Urinary bladder (tissue), 3 donors: ENCODE measurements at regions not wholly inside any gene's neighbourhood (a gene's known extent, or its start where the extent isn't known, plus 50 kb on each side); places are given as distances from the start of the nearest gene placed in this dataset.

Experiments used
- DNase-seq: peaks from one replicate; pipeline ENCODE4 v3.0.0-alpha.2; 2015; ENCODE audit errors: extremely low spot score
- H3K27ac ChIP-seq: one replicate; pipeline ENCODE4 v1.5.1; 2013; ENCODE audit warnings: low read depth, mild to moderate bottlenecking, moderate library complexity
- H3K36me3 ChIP-seq: one replicate; pipeline ENCODE4 v1.6.1; 2013; ENCODE audit warnings: mild to moderate bottlenecking, moderate library complexity; ENCODE audit not compliant: insufficient read depth
- H3K4me1 ChIP-seq: one replicate; pipeline ENCODE4 v1.6.1; 2013; ENCODE audit warnings: mild to moderate bottlenecking, moderate library complexity; ENCODE audit not compliant: insufficient read depth
- H3K4me3 ChIP-seq: one replicate; pipeline ENCODE4 v1.5.1; 2013; ENCODE audit warnings: low read depth, low read length
- WGBS: extraction: QIAGEN DNeasy Blood & Tissue Kit; methylation state at CpG from one replicate; pipeline ENCODE4 v1.1.7; 2013; 5-methylcytosine and 5-hydroxymethylcytosine counted together
- donor health status: healthy with polysubstance abuse.
- donor health status: healthy.

GRCh38 chr2:216974321-216975302, 114.7 kb upstream of the TNP1 start:
- Histone ChIP-seq H3K4me1 (no peaks in the 10 kb centered on the region), H3K36me3 (no peaks in the 10 kb centered on the region), H3K4me3 (no peak overlapping the region), H3K27ac (no peak overlapping the region)
- WGBS, result 40% methylated on average over 12 of the region's 12 CpGs
- no peak for DNase-seq

GRCh38 chr2:216971593-216971992, 111.7 kb upstream of the TNP1 start:
- 85% methylated on average over 2 of the region's 2 CpGs for WGBS
- H3K36me3 ChIP-seq, result no peaks in the 10 kb centered on the region
- no peak overlapping the region for H3K4me3 ChIP-seq
- DNase-seq, result no peak
- no peak overlapping the region for H3K27ac ChIP-seq
- H3K4me1 ChIP-seq, result no peaks in the 10 kb centered on the region

GRCh38 chr2:216970359-216970915, 110.6 kb upstream of the TNP1 start:
- WGBS, result 87% methylated on average over 2 of the region's 2 CpGs
- Histone ChIP-seq H3K4me1 (no peaks in the 10 kb centered on the region), H3K4me3 (no peak overlapping the region), H3K27ac (no peak overlapping the region), H3K36me3 (no peaks in the 10 kb centered on the region)
- no peak for DNase-seq

- DNase-seq, result no peak
- H3K4me1 ChIP-seq, result no peaks in the 10 kb centered on the region
- no peak overlapping the region for H3K27ac ChIP-seq
- no peak overlapping the region for H3K4me3 ChIP-seq
- whole genome bisulfite sequencing, result 93% methylated on average over 1 of the region's 1 CpG
- no peaks in the 10 kb centered on the region for H3K36me3 ChIP-seq
These were observed 108.0 kb upstream of the TNP1 start for GRCh38 chr2:216967889-216968288.

- no peak for DNase-seq
- Histone ChIP-seq H3K4me3 (no peak overlapping the region), H3K36me3 (no peaks in the 10 kb centered on the region), H3K27ac (no peak overlapping the region), H3K4me1 (no peaks in the 10 kb centered on the region)
- 61% methylated on average over 6 of the region's 6 CpGs for WGBS
These were observed 100.9 kb upstream of the TNP1 start for GRCh38 chr2:216960671-216961268.

- DNase-seq, result no peak
These were observed 99.6 kb upstream of the TNP1 start for GRCh38 chr2:216959433-216959832.

GRCh38 chr2:216956820-216957493, 97.1 kb upstream of the TNP1 start:
- Histone ChIP-seq H3K36me3 (no peaks in the 10 kb centered on the region), H3K4me1 (no peaks in the 10 kb centered on the region), H3K4me3 (no peak overlapping the region), H3K27ac (no peak overlapping the region)
- 96% methylated on average over 5 of the region's 5 CpGs for WGBS
- DNase-seq, result no peak

More at GRCh38 chr2:216959433-216959832, 99.6 kb upstream of the TNP1 start:
- no peaks in the 10 kb centered on the region for H3K36me3 ChIP-seq
- no peak overlapping the region for H3K27ac ChIP-seq
- H3K4me1 ChIP-seq, result no peaks in the 10 kb centered on the region
- 24% methylated on average over 3 of the region's 3 CpGs for whole genome bisulfite sequencing
- no peak overlapping the region for H3K4me3 ChIP-seq

- WGBS, result 86% methylated on average over 4 of the region's 4 CpGs
- Histone ChIP-seq H3K27ac (no peak overlapping the region), H3K4me1 (no peaks in the 10 kb centered on the region), H3K4me3 (no peak overlapping the region), H3K36me3 (no peaks in the 10 kb centered on the region)
- no peak for DNase-seq
These were observed 91.3 kb upstream of the TNP1 start for GRCh38 chr2:216951171-216951570.

GRCh38 chr2:216950547-216950946, 90.7 kb upstream of the TNP1 start:
- no peak for DNase-seq
- Histone ChIP-seq H3K27ac (no peak overlapping the region), H3K4me3 (no peak overlapping the region), H3K36me3 (no peaks in the 10 kb centered on the region), H3K4me1 (no peaks in the 10 kb centered on the region)
- 76% methylated on average over 2 of the region's 2 CpGs for WGBS

- WGBS, result 80% methylated on average over 12 of the region's 12 CpGs
- Histone ChIP-seq H3K4me3 (no peak overlapping the region), H3K4me1 (no peaks in the 10 kb centered on the region), H3K36me3 (no peaks in the 10 kb centered on the region), H3K27ac (no peak overlapping the region)
- no peak for DNase-seq
These were observed 90.0 kb upstream of the TNP1 start for GRCh38 chr2:216949700-216950413.

GRCh38 chr2:216947055-216947454, 87.2 kb upstream of the TNP1 start:
- no peaks in the 10 kb centered on the region for H3K4me1 ChIP-seq
- 91% methylated on average over 4 of the region's 4 CpGs for WGBS
- no peak for DNase-seq
- H3K4me3 ChIP-seq, result no peak overlapping the region
- no peaks in the 10 kb centered on the region for H3K36me3 ChIP-seq
- H3K27ac ChIP-seq, result no peak overlapping the region

GRCh38 chr2:216944733-216945132, 84.9 kb upstream of the TNP1 start:
- Histone ChIP-seq H3K36me3 (no peaks in the 10 kb centered on the region), H3K27ac (no peak overlapping the region), H3K4me1 (no peaks in the 10 kb centered on the region), H3K4me3 (no peak overlapping the region)
- DNase-seq, result no peak
- 91% methylated on average over 4 of the region's 4 CpGs for WGBS

GRCh38 chr2:216943109-216943508, 83.2 kb upstream of the TNP1 start:
- Histone ChIP-seq H3K36me3 (no peaks in the 10 kb centered on the region), H3K4me1 (no peaks in the 10 kb centered on the region), H3K27ac (no peak overlapping the region), H3K4me3 (no peak overlapping the region)
- no peak for DNase-seq
- 96% methylated on average over 2 of the region's 2 CpGs for WGBS
